Stimulated activated naive CD8-positive, alpha-beta T cell treated with anti-CD3 and anti-CD28 coated beads, Interleukin-15, amount 100 ng/mL, for 72 hours (primary cell): ENCODE measurements at regions not wholly inside any gene's neighbourhood (a gene's known extent, or its start where the extent isn't known, plus 50 kb on each side); places are given as distances from the start of the nearest gene placed in this dataset.

ENCODE experiments used
- ATAC-seq: fragments of 150-1000 bp; cut with Tn5 transposase; 2 replicates; pipeline ENCODE4 v1.10.0; 2021; ENCODE audit warnings: mild to moderate bottlenecking, moderate library complexity
- DNase-seq, 2 donors: peaks; one replicate each; pipeline ENCODE4 v3.0.0; 2021 to 2022
- H3K27ac Mint-ChIP-seq, 2 donors: one replicate each; pipeline ENCODE4 v1.8.0; 2022; ENCODE audit warnings: mild to moderate bottlenecking in 2 of 2, mixed read lengths in 2 of 2, moderate library complexity in 2 of 2
- H3K27me3 Mint-ChIP-seq: one replicate; pipeline ENCODE4 v1.8.0; 2022; ENCODE audit warnings: mixed read lengths
- H3K4me1 Mint-ChIP-seq: one replicate; pipeline ENCODE4 v1.8.0; 2022; ENCODE audit warnings: mild to moderate bottlenecking, mixed read lengths
- H3K4me3 Mint-ChIP-seq, 2 donors: one replicate each; pipeline ENCODE4 v1.8.0; 2022; ENCODE audit warnings: mild to moderate bottlenecking in 2 of 2, mixed read lengths in 2 of 2, moderate library complexity in 1 of 2
- H3K9me3 Mint-ChIP-seq, 2 donors: one replicate each; pipeline ENCODE4 v1.8.0; 2022; ENCODE audit warnings: mixed read lengths in 2 of 2

- DNase-seq (no peak), ATAC-seq (no peak)
- H3K9me3 Mint-ChIP-seq: no peaks in the 10 kb centered on the region
- H3K4me3 Mint-ChIP-seq: no peak overlapping the region
- H3K27me3 Mint-ChIP-seq: no peaks in the 10 kb centered on the region
- no peak overlapping the region for H3K27ac Mint-ChIP-seq
- H3K4me1 Mint-ChIP-seq: no peaks in the 10 kb centered on the region
These were observed 53.6 kb upstream of the SPANXB1 start for GRCh38 chrX:140948827-140949226.

GRCh38 chrX:140949233-140949632 is 53.2 kb upstream of the SPANXB1 start:
- H3K4me1 Mint-ChIP-seq: no peaks in the 10 kb centered on the region
- DNase-seq (no peak), ATAC-seq (no peak)
- no peak overlapping the region for H3K27ac Mint-ChIP-seq
- no peaks in the 10 kb centered on the region for H3K27me3 Mint-ChIP-seq
- no peak overlapping the region for H3K4me3 Mint-ChIP-seq
- no peaks in the 10 kb centered on the region for H3K9me3 Mint-ChIP-seq
